Heart left ventricle (tissue), 16 donors: ENCODE measurements at regions not wholly inside any gene's neighbourhood (a gene's known extent, or its start where the extent isn't known, plus 50 kb on each side); places are given as distances from the start of the nearest gene placed in this dataset.
A peak's percentile ranks its signal among the peaks of the same experiment; 100 is the strongest.

Experiments
- ATAC-seq, 4 donors: fragments of 200-7000 bp; cut with Tn5 transposase; one replicate each; pipeline ENCODE4 v1.9.1; 2020 to 2022; ENCODE audit warnings: moderate library complexity in 4 of 4, mild to moderate bottlenecking in 3 of 4, moderate number of reproducible peaks in 1 of 4
- DNase-seq, 5 donors: peaks; one replicate each; pipeline ENCODE4 v3.0.0-alpha.2; 2020
- H3K27ac ChIP-seq, 12 donors: fragments of 200-600 bp; sonication (generic) in 4 of 12; one replicate each; pipeline versions ENCODE4 v1.5.0 to v1.8.0; 2016 to 2022; ENCODE audit warnings: mild to moderate bottlenecking in 2 of 12
- H3K27me3 ChIP-seq, 9 donors: fragments of 200-600 bp; sonication (generic) in 2 of 9; one replicate each; pipeline versions ENCODE4 v1.5.1 to v1.8.0; 2016 to 2022; ENCODE audit warnings: mild to moderate bottlenecking in 3 of 9
- H3K36me3 ChIP-seq, 9 donors: fragments of 200-600 bp; sonication (generic) in 2 of 9; one replicate each; pipeline versions ENCODE4 v1.5.0 to v1.8.0; 2018 to 2022; ENCODE audit warnings: mild to moderate bottlenecking in 2 of 9
- H3K4me1 ChIP-seq, 12 donors: fragments of 200-600 bp; sonication (generic) in 4 of 12; one replicate each; pipeline versions ENCODE4 v1.5.0 to v1.8.0; 2016 to 2022; ENCODE audit warnings: mild to moderate bottlenecking in 3 of 12
- H3K4me3 ChIP-seq, 12 donors: fragments of 200-600 bp; sonication (generic) in 4 of 12; one replicate each; pipeline versions ENCODE4 v1.5.0 to v1.8.0; 2017 to 2022; ENCODE audit warnings: mild to moderate bottlenecking in 9 of 12, moderate library complexity in 4 of 12
- H3K9me3 ChIP-seq, 12 donors: fragments of 200-600 bp; sonication (generic) in 4 of 12; one replicate each; pipeline versions ENCODE4 v1.5.0 to v1.8.0; 2016 to 2022; ENCODE audit warnings: mild to moderate bottlenecking in 1 of 12
- POLR2A ChIP-seq, 2 donors: fragments of 450-650 bp; IDR thresholded peaks; one replicate each; pipeline ENCODE4 v1.6.1; 2017; ENCODE audit warnings: antibody characterized with exemption in 2 of 2, mild to moderate bottlenecking in 2 of 2, moderate library complexity in 2 of 2
- WGBS, 4 donors: extraction: QIAGEN DNeasy Blood & Tissue Kit in 2 of 4; methylation state at CpG; one replicate each; pipeline versions ENCODE4 v1.1.5 to v1.1.7; 2013 to 2018; 5-methylcytosine and 5-hydroxymethylcytosine counted together
- intact Hi-C, 10 donors: fragments of 100-400 bp; cut with DNase I; formaldehyde crosslinking; loops; one replicate each; pipeline versions ENCODE4 v1.11.1 to v1.14.2; 2022
- TF ChIP-seq, protein P1 (sequence below), 12 donors: fragments of 200-600 bp; sonication (generic) in 4 of 12; IDR thresholded peaks; one replicate each; pipeline versions ENCODE4 v1.5.0 to v1.8.0; 2018 to 2022; ENCODE audit warnings: antibody characterized with exemption in 12 of 12, mild to moderate bottlenecking in 5 of 12
- donor health status: ischemic (EF 13 %, LVEDD 7.1; RV severe dilation, severe dysfunction).
- donor health status: healthy with polysubstance abuse.
- donor health status: DM: no; HTN: yes; CAD: no.
- donor health status: DM: no; HTN: no; CAD: no.
- donor health status: ischemic (EF 25% LVEDD 6.9; RV normal size, moderate dysfunction).
- donor health status: ischemic (EF 25% LVEDD 5.7; RV mildly dilated, moderate dysfunction).
- donor health status: healthy.
- donor health status: DM: yes; HTN: yes; CAD: no.
- donor health status: ischemic (EF 35%, LVEDD 5.7; RV mildly dilated, moderate dysfunction).
- donor health status: nonischemic (EF 11% LVEDD 7.7; RV severe dilation, severe dysfunction).
- donor health status: DM: yes; HTN: yes; CAD: no.
- donor health status: PGD.
- donor health status: ischemic (EF 29% LVEDD 5.4; RV normal size, mild dysfunction).
- donor health status: nonischemic (EF 23%, LVEDD 6.1; RV moderate dilation, normal function).

DNA sequence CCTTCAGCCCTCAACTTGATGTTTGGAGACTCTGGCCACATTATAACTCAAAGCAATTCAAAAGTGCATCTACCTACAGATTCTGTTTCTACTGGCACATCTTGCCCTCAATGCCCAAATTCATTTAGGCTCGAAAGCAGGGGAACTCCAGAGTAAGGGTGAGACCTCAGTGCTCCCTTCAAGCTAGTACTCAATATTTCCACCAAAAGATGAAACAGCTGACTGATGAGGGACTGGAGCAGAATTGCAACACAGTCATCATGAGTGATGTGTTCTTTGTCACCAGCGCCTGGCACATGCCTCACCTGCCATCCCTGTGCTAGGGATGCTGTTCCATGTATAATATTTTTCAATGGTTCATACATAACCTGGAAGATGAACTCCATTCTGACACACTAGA, 247.3 kb downstream of the DSEL start:
- Histone ChIP-seq H3K9me3 (peaks cover 0 to 8% (median 0%) of the 10 kb centered on the region in 12 donors), H3K36me3 (no peaks in the 10 kb centered on the region), H3K4me3 (no peak overlapping the region), H3K27ac (no peak overlapping the region), H3K4me1 (peaks cover 0 to 19% (median 0%) of the 10 kb centered on the region in 12 donors), H3K27me3 (no peaks in the 10 kb centered on the region)
- 72 to 92% (median 80%) methylated on average over 2 of the region's 2 CpGs for WGBS, 4 donors
- no peak for DNase-seq
- intact Hi-C loops, result no loop called here
- TF ChIP-seq, protein P1, sequence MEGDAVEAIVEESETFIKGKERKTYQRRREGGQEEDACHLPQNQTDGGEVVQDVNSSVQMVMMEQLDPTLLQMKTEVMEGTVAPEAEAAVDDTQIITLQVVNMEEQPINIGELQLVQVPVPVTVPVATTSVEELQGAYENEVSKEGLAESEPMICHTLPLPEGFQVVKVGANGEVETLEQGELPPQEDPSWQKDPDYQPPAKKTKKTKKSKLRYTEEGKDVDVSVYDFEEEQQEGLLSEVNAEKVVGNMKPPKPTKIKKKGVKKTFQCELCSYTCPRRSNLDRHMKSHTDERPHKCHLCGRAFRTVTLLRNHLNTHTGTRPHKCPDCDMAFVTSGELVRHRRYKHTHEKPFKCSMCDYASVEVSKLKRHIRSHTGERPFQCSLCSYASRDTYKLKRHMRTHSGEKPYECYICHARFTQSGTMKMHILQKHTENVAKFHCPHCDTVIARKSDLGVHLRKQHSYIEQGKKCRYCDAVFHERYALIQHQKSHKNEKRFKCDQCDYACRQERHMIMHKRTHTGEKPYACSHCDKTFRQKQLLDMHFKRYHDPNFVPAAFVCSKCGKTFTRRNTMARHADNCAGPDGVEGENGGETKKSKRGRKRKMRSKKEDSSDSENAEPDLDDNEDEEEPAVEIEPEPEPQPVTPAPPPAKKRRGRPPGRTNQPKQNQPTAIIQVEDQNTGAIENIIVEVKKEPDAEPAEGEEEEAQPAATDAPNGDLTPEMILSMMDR (IDR thresholded peaks at IDR 0.05), result no peak
- no peak for TF ChIP-seq POLR2A (IDR thresholded peaks at IDR 0.05)
- no peak for ATAC-seq

DNA sequence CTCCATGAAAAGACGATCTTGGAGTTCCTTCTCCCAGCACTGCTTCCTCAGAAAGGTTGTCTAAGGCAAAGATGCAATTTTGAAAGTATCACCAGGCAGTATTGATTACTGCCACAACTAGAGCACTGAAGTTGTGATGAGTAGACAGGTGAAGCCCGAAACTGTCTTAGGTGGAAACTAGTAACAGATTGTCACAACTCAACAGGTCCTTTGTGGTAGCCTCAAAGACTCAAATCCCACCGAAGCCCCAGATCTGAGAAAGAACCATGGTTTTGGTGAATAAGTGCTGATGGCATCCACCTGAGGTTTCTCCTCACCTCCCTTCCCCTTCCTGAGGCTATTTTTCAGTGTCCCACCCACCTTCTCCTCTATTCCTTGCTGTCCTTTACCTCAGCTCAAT, 248.0 kb downstream of the DSEL start:
- WGBS, 4 donors, result 77 to 90% (median 82%) methylated on average over 3 of the region's 3 CpGs
- Histone ChIP-seq H3K9me3 (peaks cover 0 to 8% (median 0%) of the 10 kb centered on the region in 12 donors), H3K27ac (no peak overlapping the region), H3K27me3 (no peaks in the 10 kb centered on the region), H3K36me3 (no peaks in the 10 kb centered on the region), H3K4me1 (peaks cover 0 to 19% (median 0%) of the 10 kb centered on the region in 12 donors), H3K4me3 (no peak overlapping the region)
- TF ChIP-seq, protein P1 (IDR thresholded peaks at IDR 0.05), result no peak
- TF ChIP-seq POLR2A (IDR thresholded peaks at IDR 0.05), result no peak
- no peak for DNase-seq
- intact Hi-C loops, result no loop called here
- no peak for ATAC-seq

DNA sequence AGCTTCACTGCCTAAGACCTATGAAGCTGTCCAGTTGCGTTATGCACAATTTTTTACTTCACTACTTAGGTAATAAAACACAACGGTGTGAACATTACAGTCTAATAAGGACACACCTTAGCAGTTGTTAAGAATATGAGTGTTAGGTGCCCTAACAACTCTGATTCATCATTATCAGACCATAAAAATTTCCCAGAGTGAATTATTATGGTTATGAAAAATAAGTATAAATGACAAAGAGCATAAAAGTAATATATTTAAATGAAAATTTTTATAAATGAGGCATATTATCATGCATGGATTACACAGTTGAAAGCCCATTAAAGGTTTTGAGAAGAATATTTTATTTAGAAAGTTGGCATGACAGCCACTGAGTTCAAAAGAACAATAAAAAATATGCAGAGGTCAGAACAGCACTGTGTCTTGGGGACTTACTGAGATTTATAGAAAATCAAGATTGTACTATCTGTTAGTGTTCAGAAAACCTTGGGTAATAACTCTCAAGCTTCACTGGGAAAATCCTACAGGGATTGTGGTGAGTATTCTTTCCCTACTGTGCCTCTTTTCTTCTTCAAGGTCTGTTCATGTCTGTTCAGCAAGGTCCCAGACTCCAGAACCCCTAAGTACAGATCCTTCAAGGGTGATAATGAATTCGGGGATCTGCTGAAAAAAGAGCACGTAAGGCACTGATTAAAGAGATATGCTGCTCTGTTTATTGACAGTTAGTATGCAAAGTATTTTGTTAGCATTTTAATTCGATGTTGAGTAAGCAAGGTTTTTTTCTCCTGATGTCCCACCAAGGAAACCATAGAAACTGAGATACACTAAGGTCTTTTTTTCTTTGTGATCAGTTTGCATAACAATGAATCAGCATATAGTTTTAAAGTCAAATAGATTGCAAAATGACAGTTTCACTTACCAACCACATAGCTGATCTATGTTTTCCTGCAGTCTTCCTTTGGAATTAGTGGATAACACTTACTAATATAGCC, 250.0 kb downstream of the DSEL start:
- no peak overlapping the region for H3K4me3 ChIP-seq
- no peaks in the 10 kb centered on the region for H3K9me3 ChIP-seq
- H3K27me3 ChIP-seq, result no peaks in the 10 kb centered on the region
- H3K27ac ChIP-seq, result peak overlapping the region in 1 of 12 donors; percentile 37
- WGBS, 4 donors, result 45 to 56% (median 53%) methylated on average over 5 of the region's 5 CpGs
- TF ChIP-seq, protein P1 (IDR thresholded peaks at IDR 0.05), result no peak
- no peak for TF ChIP-seq POLR2A (IDR thresholded peaks at IDR 0.05)
- ATAC-seq, result no peak
- no peak for DNase-seq
- no peaks in the 10 kb centered on the region for H3K36me3 ChIP-seq
- intact Hi-C loops, result no loop called here
- H3K4me1 ChIP-seq, result peaks cover 0 to 19% (median 0%) of the 10 kb centered on the region in 12 donors

DNA sequence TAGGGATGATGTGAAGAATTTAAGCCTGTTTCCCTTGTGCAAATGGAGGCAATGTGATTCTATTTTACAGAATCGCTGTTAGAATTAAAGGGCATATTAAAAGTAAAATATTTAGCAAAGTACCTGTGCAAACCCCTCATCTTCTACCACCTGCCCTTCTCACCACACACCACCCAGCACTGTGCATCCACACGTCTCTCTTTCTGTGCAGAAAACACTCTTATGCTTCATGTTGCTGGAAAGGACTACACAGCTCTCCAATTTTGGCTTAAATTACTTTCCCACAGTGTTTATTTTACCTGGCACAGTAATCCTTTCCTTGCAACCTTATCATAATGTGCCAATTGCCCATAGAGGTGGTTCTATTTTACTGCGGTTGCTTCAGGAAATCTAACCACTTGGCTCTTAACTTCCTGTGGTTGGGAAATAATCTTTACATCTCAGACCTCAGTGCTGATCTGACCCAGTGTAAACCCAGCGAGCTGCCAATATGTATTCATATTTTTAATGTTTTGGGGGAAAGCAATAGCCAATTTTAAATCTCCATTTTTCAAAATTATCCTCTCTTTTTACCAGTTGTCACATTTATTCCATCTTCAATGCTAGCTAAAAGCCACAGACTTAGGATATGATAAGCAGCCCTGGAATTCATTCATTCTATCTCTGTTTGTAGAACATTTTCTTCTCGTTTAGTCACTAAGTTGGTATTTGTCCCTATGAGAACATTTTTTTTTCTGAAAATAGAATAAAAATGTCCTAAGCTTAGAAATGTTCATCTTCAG, 250.9 kb downstream of the DSEL start:
- Histone ChIP-seq H3K9me3 (no peaks in the 10 kb centered on the region), H3K27me3 (no peaks in the 10 kb centered on the region), H3K27ac (peak overlapping the region in 1 of 12 donors; percentile 37), H3K4me1 (peaks cover 0 to 19% (median 0%) of the 10 kb centered on the region in 12 donors), H3K36me3 (no peaks in the 10 kb centered on the region), H3K4me3 (no peak overlapping the region)
- DNase-seq (no peak), ATAC-seq (peak in 3 of 4 donors; percentile 24 to 62 (median 58))
- TF ChIP-seq, protein P1 (IDR thresholded peaks at IDR 0.05), result no peak
- TF ChIP-seq POLR2A (IDR thresholded peaks at IDR 0.05), result no peak
- intact Hi-C loops, result no loop called here
- whole genome bisulfite sequencing, 4 donors, result 53 to 59% (median 56%) methylated on average over 5 of the region's 5 CpGs
